ENCODE measurements at regions not wholly inside any gene's neighbourhood (a gene's known extent, or its start where the extent isn't known, plus 50 kb on each side); places are given as distances from the start of the nearest gene placed in this dataset.
"Not testable (repeated sequence)": the region's sequence is repeated elsewhere in the genome, so short reads cannot be mapped to it uniquely, and the experiment has no call there.

DNA sequence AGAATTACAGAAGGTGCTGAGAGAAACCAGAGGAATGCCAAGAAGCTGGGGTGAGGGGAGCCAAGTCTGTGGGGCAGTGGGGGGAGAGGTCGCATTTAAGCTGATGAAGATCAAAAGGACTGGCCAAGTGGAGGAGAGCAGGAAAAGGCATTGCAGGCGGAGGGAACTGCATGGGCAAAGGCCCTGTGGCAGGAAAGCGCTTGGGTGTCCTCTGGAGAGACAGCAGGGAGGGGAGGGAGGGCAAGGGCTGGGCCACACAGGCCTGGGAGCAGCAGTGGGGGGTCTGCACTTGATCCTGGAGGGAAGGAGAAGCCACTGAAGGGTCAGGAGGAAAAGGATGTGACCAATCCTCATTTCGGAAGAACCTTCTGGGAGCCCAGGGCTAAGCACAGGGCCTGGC is 65.0 kb downstream of the MATN1 start:
- not testable (repeated sequence) for TF ChIP-seq EP300 (IDR thresholded peaks at IDR 0.05); MAFK (IDR thresholded peaks at IDR 0.05; ENCODE audit: partially characterized antibody); JUN (IDR thresholded peaks at IDR 0.05); SREBF2 (IDR thresholded peaks at IDR 0.05); MYC (IDR thresholded peaks at IDR 0.05; ENCODE audit: borderline replicate concordance, low read length); PHF8 (IDR thresholded peaks at IDR 0.05; ENCODE audit: borderline replicate concordance, low read depth)
- TF ChIP-seq, protein P1, sequence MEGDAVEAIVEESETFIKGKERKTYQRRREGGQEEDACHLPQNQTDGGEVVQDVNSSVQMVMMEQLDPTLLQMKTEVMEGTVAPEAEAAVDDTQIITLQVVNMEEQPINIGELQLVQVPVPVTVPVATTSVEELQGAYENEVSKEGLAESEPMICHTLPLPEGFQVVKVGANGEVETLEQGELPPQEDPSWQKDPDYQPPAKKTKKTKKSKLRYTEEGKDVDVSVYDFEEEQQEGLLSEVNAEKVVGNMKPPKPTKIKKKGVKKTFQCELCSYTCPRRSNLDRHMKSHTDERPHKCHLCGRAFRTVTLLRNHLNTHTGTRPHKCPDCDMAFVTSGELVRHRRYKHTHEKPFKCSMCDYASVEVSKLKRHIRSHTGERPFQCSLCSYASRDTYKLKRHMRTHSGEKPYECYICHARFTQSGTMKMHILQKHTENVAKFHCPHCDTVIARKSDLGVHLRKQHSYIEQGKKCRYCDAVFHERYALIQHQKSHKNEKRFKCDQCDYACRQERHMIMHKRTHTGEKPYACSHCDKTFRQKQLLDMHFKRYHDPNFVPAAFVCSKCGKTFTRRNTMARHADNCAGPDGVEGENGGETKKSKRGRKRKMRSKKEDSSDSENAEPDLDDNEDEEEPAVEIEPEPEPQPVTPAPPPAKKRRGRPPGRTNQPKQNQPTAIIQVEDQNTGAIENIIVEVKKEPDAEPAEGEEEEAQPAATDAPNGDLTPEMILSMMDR (IDR thresholded peaks at IDR 0.05): not testable (repeated sequence)
